Esophagus muscularis mucosa (tissue), 4 donors: ENCODE measurements at regions not wholly inside any gene's neighbourhood (a gene's known extent, or its start where the extent isn't known, plus 50 kb on each side); places are given as distances from the start of the nearest gene placed in this dataset.
"Not testable (repeated sequence)": the region's sequence is repeated elsewhere in the genome, so short reads cannot be mapped to it uniquely, and the experiment has no call there.

Experiments used
- EP300 ChIP-seq: sonication (generic); formaldehyde crosslinking; IDR thresholded peaks from one replicate; pipeline ENCODE4 v1.6.1; 2017; ENCODE audit warnings: antibody characterized with exemption
- POLR2A ChIP-seq: fragments of 450-650 bp; IDR thresholded peaks from one replicate; pipeline ENCODE4 v1.6.1; 2017; ENCODE audit warnings: antibody characterized with exemption, moderate library complexity, mild to moderate bottlenecking, low read depth
- TF ChIP-seq, protein P1 (sequence below), 3 experiments: fragments of 200-600 bp in 2 of 3; fragments of 450-650 bp in 1 of 3; sonication (generic) in 2 of 3; IDR thresholded peaks; one replicate each; pipeline ENCODE4 v1.5.1; 2017 to 2019; ENCODE audit warnings: antibody characterized with exemption in 3 of 3, mild to moderate bottlenecking in 2 of 3, moderate library complexity in 1 of 3

DNA sequence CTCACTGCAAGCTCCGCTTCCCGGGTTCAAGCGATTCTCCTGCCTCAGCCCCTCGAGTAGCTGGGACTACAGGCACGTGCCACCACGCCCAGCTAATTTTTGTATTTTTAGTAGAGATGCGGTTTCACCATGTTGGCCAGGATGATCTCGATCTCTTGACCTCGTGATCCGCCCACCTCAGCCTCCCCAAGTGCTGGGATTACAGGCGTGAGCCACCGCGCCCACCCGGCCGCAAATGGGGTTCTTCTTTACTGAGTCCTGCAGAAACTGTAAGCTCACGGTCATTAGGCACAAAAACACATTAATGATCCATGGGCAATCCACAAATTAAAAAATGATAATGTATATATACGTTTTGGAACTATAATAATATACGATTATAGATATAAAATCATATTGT, 447.6 kb downstream of the DSC3 start:
- TF ChIP-seq EP300, POLR2A: not testable (repeated sequence)
- TF ChIP-seq, protein P1, sequence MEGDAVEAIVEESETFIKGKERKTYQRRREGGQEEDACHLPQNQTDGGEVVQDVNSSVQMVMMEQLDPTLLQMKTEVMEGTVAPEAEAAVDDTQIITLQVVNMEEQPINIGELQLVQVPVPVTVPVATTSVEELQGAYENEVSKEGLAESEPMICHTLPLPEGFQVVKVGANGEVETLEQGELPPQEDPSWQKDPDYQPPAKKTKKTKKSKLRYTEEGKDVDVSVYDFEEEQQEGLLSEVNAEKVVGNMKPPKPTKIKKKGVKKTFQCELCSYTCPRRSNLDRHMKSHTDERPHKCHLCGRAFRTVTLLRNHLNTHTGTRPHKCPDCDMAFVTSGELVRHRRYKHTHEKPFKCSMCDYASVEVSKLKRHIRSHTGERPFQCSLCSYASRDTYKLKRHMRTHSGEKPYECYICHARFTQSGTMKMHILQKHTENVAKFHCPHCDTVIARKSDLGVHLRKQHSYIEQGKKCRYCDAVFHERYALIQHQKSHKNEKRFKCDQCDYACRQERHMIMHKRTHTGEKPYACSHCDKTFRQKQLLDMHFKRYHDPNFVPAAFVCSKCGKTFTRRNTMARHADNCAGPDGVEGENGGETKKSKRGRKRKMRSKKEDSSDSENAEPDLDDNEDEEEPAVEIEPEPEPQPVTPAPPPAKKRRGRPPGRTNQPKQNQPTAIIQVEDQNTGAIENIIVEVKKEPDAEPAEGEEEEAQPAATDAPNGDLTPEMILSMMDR (IDR thresholded peaks at IDR 0.05): not testable (repeated sequence)
